ENCODE measurements at regions not wholly inside any gene's neighbourhood (a gene's known extent, or its start where the extent isn't known, plus 50 kb on each side); places are given as distances from the start of the nearest gene placed in this dataset.
A peak's percentile ranks its signal among the peaks of the same experiment; 100 is the strongest.

DNA sequence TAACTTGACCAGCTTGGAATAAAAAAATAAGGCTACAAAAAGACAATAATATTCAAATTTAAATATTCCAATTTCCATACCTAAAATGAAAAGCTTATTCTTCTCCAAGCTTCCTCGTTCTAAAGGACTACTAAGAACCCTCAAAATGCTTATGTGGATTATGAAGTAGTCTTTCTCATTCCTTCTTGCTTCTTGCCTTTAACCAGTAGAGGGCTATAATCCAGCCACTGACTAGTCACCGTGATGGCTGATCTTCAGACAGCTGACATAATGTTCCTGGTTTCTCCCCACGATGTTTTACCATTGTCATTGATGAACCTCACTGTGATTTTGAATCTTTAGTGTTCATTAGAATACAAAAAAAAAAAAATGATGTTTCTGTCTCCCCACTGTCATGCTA lies 515.3 kb downstream of the TLE1 start:
- TF ChIP-seq, protein P1, sequence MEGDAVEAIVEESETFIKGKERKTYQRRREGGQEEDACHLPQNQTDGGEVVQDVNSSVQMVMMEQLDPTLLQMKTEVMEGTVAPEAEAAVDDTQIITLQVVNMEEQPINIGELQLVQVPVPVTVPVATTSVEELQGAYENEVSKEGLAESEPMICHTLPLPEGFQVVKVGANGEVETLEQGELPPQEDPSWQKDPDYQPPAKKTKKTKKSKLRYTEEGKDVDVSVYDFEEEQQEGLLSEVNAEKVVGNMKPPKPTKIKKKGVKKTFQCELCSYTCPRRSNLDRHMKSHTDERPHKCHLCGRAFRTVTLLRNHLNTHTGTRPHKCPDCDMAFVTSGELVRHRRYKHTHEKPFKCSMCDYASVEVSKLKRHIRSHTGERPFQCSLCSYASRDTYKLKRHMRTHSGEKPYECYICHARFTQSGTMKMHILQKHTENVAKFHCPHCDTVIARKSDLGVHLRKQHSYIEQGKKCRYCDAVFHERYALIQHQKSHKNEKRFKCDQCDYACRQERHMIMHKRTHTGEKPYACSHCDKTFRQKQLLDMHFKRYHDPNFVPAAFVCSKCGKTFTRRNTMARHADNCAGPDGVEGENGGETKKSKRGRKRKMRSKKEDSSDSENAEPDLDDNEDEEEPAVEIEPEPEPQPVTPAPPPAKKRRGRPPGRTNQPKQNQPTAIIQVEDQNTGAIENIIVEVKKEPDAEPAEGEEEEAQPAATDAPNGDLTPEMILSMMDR (conservative IDR thresholded peaks at IDR 0.05; ENCODE audit: low read length): peak; percentile 17; the same call in 1 of the 2 replicates
- no peak for TF ChIP-seq EZH2phosphoT487 (IDR thresholded peaks at IDR 0.05; ENCODE audit: borderline replicate concordance)

Data from Loucy (cell line).